WTC11 (cell line): ENCODE measurements at regions not wholly inside any gene's neighbourhood (a gene's known extent, or its start where the extent isn't known, plus 50 kb on each side); places are given as distances from the start of the nearest gene placed in this dataset.
"Not testable (repeated sequence)": the region's sequence is repeated elsewhere in the genome, so short reads cannot be mapped to it uniquely, and the experiment has no call there.

Experiments used
- ATF2 ChIP-seq: sonication (generic); formaldehyde crosslinking; IDR thresholded peaks from 2 replicates; pipeline ENCODE4 v1.8.1; 2022; ENCODE audit warnings: low read depth, missing genetic modification reagents, borderline replicate concordance
- CBFB ChIP-seq: sonication (generic); formaldehyde crosslinking; IDR thresholded peaks from 2 replicates; pipeline ENCODE4 v1.8.1; 2022; ENCODE audit warnings: mild to moderate bottlenecking, low read depth, missing genetic modification reagents
- CTCF ChIP-seq: fragments of 200-600 bp; IDR thresholded peaks from 2 replicates; pipeline ENCODE4 v1.8.0; 2022; ENCODE audit warnings: antibody characterized with exemption
- ERG ChIP-seq: fragments of 250-450 bp; sonication (Bioruptor Pico); IDR thresholded peaks from 2 replicates; pipeline ENCODE4 v1.8.0; 2021; ENCODE audit warnings: mild to moderate bottlenecking
- ESRRA ChIP-seq: sonication (generic); formaldehyde crosslinking; IDR thresholded peaks from 2 replicates; pipeline ENCODE4 v1.8.1; 2022; ENCODE audit warnings: mild to moderate bottlenecking, missing genetic modification reagents, borderline replicate concordance
- ETV6 ChIP-seq: sonication (generic); formaldehyde crosslinking; IDR thresholded peaks from 2 replicates; pipeline ENCODE4 v1.8.1; 2022; ENCODE audit warnings: mild to moderate bottlenecking, missing genetic modification reagents
- JAZF1 ChIP-seq: fragments of 250-450 bp; sonication (Bioruptor Pico); IDR thresholded peaks from 2 replicates; pipeline ENCODE4 v1.9.0; 2021; ENCODE audit warnings: moderate library complexity, mild to moderate bottlenecking, inconsistent platforms
- JUN ChIP-seq: sonication (generic); formaldehyde crosslinking; IDR thresholded peaks from 2 replicates; pipeline ENCODE4 v1.8.0; 2023; ENCODE audit warnings: mild to moderate bottlenecking, missing genetic modification reagents
- NFYB ChIP-seq: sonication (generic); formaldehyde crosslinking; conservative IDR thresholded peaks from 2 replicates; pipeline ENCODE4 v1.8.0; 2022; ENCODE audit warnings: low read depth, missing genetic modification reagents
- PRDM15 ChIP-seq: sonication (generic); formaldehyde crosslinking; IDR thresholded peaks from 2 replicates; pipeline ENCODE4 v1.8.0; 2022; ENCODE audit warnings: missing genetic modification reagents
- TCF7 ChIP-seq: sonication (generic); formaldehyde crosslinking; IDR thresholded peaks from 2 replicates; pipeline ENCODE4 v1.8.0; 2022; ENCODE audit warnings: mild to moderate bottlenecking, low read depth, missing genetic modification reagents, moderate library complexity
- USF2 ChIP-seq: sonication (generic); formaldehyde crosslinking; IDR thresholded peaks from 2 replicates; pipeline ENCODE4 v1.8.1; 2023; ENCODE audit warnings: mild to moderate bottlenecking, missing genetic modification reagents, moderate library complexity

GRCh38 chr4:4006356-4006755 is 220.4 kb downstream of the OTOP1 start:
- not testable (repeated sequence) for TF ChIP-seq CTCF; ATF2; CBFB (CRISPR knock-in tag); USF2; JUN; ETV6 (CRISPR knock-in tag); NFYB; TCF7 (CRISPR knock-in tag); JAZF1 (CRISPR knock-in tag); ESRRA (CRISPR knock-in tag); PRDM15 (CRISPR knock-in tag); ERG
